Pons (tissue), 1 donor: ENCODE measurements at regions not wholly inside any gene's neighbourhood (a gene's known extent, or its start where the extent isn't known, plus 50 kb on each side); places are given as distances from the start of the nearest gene placed in this dataset.

Source experiments
- DNase-seq: peaks from one replicate; pipeline ENCODE4 v3.0.0-alpha.2; 2016; ENCODE audit warnings: low spot score

DNA sequence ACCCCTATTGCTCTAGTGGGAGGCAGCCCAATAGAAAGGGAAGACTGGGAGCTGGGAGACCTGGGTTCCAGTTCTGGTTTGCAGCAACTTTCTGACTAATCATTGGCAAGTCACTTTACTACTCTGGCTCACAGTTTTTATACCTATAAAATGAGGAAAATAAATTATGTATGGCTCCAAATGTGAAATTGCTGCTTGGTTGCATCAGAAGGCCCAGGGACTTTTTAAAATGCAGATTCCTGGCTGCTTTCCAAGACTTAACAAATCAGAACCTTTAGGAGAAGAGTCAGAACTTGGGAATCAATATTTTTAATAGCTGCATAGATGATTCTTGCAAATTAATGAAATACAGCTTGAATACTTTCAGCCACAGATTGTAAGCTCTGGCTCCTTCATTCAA, 943.9 kb downstream of the EPHA4 start:
- no peak for DNase-seq

DNA sequence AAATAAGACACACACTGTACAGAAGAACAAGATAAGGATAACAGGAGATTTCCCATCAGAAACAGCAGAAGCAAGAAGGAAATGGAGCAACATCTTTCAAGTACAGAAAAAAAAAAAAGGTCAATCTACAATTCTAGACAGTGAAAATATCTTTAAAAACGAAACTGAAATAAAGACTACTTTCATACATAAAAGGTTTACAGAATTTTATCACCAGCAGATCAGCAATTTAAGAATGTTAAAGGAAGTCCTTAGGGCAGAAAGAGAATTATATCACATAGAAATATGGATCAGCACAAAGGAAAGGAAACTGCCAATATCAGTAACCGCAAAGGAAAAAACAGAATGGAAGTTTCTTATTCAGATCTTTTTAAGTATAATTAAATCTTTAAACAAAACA, 931.0 kb downstream of the EPHA4 start:
- DNase-seq: no peak

- no peak for DNase-seq
These were observed 925.7 kb downstream of the EPHA4 start for GRCh38 chr2:220646424-220646823.

DNA sequence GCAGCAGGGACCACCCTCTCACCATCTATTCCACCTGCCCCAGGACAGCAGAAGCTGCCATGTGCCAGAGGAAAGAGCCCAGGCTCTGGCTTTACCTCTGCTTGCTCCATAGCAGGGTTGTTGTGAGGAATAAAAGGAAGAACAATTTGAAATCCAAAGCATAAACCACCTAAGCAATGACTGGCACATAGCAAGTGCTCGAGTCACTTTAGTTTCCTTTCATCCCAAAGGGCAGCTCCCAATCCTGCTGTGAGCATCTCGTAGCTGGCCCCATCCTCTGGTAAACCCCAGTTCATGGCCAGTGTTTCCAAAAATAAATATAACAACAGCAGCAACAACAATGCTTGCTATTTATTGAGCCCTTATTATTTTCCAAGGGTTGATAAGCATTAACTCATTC, 923.5 kb downstream of the EPHA4 start:
- DNase-seq: no peak

GRCh38 chr2:220653776-220654175, 918.3 kb downstream of the EPHA4 start:
- no peak for DNase-seq

DNA sequence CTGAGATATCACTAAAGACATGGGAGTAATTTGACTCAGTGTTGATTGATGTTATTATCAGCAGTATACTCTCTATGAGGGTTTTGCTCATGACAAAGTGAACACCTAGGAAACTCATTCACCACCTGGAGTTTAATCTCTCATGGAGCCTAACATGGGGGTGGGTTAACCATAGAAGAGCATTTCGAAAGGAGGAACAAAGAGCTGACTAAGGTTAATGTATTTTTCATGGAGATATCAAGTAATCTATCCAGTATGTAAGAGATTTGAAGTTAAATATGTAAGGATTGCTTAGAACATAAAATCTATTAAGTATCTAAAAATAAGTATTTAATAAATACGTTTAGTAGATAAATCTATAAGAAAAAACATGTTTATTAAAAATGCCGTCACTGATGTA, 917.8 kb downstream of the EPHA4 start:
- DNase-seq: no peak

GRCh38 chr2:220660277-220661145, 911.6 kb downstream of the EPHA4 start:
- DNase-seq: no peak

DNA sequence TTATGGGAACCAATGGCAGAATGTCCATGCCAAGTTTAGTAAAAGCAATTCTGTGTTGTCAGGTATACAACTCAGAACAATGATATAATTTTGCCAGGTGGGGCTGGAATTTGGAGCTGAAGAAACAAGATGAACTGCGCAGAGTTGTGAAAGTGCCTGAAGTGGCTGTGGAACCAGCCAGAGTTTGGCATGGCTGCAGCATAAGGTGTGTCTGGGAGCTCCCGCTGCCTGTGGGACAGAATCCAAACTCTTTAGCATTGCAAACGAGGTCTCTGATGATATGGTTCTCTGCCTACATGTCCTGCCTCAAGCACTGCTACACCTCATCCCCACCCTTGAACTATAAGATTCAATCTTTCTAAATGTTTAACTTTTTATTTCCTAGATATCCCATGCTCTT, 909.7 kb downstream of the EPHA4 start:
- DNase-seq: no peak

DNA sequence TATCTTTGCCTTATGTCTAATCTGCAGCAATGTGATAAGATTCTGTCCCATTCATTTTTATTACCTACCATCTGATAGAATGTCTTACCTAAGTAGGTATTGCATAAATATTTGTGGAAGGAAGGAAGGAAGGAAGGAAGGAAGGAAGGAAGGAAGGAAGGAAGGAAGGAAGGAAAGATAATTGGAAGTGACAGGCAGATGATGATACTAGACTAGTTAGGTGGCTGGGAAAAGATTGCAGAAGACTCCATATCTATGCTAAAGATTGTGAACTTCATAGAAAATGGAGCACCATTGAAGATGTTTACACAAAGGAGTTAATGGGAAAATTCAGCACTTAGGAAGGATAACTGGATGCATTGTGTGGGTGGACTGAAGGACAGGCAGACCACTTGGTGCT, 909.0 kb downstream of the EPHA4 start:
- DNase-seq: no peak

DNA sequence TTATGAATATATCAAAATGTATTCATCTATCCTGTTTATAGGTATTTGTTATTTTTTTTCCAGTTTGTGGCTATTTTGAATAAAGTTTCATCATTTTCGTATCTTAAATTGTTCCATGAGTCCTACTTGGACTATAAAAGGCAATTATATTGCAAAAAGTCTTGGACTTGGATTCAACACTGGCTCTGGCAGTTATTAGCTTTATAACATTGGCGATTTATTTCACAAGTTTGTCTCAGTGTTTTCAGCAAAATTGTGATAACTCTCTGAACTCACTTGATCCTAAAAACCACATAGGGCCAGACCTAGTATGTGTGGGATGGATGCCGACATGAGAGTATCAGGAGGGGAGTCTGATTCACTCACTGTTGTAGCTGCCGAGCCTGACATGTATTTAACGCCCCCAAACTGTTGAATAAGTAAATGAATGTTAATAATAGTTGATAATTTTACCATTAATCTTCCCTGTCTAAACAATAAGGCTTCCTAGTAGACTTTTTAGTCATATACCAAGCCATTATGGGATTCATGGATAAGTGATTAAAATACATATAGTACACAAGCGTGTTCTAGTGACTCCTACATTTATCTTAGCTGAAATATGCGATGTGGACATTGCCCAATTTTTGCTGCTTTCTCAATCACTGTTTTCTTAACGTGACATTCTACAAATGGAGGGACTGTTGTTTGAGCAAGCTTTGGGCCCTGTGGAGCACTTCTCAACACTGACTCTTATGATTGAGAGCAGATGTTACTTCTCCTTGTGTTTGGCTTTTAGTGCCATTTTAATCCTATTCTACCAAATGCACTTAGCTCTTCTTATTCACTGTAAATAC, 907.6 kb downstream of the EPHA4 start:
- DNase-seq: no peak

DNA sequence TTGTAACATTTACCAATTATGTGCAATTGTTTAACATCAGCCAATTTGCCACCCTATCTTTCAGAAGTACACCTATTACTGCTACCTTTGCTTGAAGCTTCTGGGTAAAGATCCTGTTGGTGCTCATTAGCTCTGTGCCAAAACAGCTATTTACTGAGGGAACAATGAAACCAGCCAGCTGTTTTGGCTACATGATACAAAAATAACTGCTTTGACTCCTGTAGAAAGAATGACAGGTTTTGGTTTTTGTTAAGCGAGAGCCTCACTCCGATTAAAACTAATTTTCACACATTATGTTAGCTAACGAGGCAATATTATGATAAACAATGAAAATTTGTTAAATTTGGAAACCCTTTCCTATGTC, 907.0 kb downstream of the EPHA4 start:
- DNase-seq: no peak

DNA sequence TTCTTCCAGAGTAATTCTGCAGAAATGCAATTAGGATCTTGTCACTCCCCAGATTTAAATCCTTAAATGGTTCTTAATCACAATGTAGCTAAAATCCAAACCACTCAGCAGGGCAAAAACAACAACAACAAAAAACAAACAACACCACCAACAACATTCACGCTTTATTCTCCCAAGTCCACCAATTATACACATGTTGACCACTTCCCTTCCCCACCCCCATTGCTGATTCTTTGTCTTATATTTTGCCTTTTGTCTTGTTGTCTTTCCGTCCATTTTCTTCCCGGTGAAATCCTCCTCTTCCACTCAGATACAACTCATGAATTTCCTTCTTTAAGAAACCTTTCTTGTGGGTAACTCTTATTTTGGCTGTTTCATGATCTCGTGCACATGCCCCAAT, 902.8 kb downstream of the EPHA4 start:
- no peak for DNase-seq

DNA sequence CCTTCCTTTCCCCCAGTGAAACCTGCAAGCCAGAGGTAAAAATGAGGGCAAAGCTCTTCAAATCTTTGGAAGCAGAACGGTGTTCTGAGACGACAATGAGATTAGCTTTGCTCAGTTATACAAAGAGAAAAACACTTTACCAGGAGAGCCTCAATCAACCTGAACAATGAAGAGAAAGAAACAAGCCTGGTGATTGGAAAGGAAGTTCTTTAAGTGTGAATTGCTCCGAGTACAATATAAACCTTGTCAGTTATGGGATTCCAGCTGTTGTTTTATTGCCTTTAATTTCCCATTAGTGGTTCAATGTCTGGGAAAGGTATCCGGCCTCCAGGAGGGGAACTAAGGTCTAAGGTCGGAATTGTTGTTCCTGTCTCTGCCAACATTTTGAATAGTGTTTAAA, 901.6 kb downstream of the EPHA4 start:
- no peak for DNase-seq

- DNase-seq: no peak
These were observed 898.8 kb downstream of the EPHA4 start for GRCh38 chr2:220673151-220673874.

- DNase-seq: no peak
These were observed 898.1 kb downstream of the EPHA4 start for GRCh38 chr2:220674033-220674432.

DNA sequence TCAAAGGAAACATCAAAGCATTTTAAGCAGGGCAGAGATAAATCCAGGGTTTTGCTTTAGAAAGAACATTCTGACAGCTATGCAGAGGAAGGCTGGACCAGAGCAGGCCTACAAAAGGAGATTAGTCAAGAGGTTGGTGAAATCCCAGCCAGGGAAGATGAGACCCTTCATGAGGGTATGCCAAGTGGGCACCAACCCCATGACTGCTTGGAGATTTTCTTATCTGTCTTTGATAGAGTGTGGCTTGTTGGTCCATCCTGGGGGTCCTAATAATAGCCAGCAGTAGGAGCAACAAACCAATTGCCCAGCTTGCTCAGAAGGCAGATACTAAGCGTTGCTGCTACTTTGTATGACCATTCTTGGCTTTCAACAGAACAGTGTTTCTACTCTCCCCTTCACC, 895.4 kb downstream of the EPHA4 start:
- DNase-seq: no peak

DNA sequence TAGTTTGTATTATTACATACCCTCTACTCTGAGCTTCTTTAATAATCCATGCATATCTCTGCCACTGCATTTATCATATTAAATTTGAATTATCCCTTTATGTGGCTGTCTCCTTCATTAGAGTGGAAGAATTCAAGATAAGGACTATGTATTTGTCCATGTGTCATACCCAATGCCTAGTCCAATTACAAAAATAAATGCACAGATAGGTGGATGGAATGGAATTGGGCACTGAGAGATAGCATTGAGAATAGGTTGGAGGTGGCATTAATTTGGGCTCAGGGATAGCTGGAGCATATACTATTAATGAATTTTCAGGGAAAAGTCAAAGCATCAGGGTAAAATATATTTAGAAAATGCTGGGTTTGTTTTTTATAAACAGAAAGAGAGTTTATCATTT, 893.2 kb downstream of the EPHA4 start:
- DNase-seq: no peak

DNA sequence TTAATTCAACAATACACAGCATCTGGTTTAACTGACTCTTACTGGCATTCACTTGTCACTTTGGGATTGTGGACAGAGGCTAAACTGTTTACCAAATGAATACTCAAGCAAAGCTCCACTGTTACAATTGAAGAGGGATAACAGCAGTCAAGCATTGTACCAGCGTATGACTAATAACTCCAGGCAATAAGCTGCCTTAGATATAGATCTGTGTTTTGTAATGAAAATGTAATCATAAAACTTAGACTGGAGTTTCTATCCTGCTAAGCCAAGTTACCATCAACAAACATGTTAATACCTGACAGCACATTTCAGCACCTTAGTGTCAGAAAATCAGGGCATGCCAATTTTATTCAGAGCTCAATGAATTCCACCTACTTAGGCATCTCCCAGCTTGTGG, 889.5 kb downstream of the EPHA4 start:
- DNase-seq: no peak

DNA sequence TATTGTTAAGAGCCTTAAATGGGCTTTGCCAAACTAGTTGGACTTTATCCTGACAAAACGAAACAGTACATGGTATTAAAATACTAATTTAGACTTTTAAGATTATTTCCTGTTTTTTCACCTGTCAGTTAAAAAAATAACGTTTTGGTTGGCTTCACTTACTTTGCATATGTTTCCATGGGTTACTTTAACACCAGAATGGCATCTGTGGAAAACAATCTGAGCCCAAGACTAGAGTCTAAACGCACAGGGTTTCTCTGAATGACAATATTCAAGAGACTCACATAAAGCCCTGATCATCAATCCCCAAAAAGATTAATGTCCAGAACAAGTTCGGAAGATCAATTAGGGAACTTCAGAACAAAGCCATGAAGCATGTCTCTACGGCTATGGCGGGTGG, 888.0 kb downstream of the EPHA4 start:
- no peak for DNase-seq

DNA sequence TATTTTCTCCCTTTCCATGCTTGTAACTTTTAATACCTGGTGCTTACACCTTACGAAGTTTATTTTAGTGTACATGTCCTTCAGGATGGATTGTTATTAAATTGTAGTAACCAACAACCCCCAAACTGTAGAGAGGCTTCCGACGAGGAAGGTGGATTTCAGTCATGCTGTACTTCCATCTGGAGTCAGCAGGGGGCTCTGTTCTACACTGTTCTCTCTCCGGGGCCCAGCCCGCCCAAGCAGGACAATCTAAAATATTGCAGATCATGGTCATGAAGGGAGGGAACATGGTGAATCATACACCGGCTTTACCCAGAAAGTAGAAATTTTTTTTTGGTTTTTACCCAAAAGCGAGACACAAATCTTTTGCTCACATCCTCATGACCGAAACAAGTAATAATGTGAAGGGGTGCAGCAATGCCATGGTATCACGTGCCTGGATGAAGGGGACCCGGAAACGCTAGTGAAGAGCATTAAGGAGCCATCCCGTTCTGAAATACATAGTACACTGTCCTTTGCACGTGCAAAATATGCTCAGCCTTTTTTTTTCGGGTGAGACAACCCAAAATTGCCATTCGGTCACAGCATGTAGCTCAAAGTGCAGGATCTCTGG, 884.8 kb downstream of the EPHA4 start:
- DNase-seq: peak; percentile 54

DNA sequence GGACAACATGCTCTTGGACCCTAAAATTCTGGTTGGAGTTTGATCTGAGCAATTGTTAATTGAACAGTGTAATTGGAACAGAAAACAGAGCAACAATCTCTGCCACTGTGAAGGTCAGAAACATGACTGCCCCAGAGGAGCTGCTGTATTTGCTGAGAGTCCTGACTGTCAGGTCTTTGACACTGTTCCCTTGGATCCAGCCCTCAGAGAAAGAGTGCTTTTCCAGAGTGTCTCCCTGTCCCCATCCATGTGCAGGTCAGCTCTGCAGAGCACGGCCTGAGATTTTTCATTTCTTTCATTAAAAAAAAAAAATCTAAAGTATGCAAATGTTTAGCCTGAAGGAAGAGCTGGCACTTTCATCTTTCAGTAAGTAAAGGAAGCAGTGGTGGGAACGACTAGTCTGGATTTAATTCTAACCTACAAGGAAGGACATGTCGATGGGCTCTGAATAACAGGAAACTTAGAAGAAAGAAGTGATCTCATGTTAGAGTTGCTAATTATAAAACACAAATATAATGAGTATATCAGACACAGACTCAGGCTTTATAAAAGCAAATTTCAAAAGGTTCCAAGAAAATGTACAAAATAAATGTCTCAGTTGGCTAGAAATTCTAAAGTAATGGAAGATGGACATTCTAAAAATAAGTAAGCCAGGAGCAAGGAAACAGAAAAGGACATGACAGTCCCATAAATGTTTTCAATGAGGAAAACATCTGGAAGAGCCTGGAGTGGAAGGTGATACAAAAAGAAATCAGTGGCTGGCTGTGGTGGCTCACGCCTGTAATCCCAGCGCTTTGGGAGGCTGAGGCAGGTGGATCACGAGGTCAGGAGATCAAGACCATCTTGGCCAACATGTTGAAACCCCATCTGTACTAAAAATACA, 876.5 kb downstream of the EPHA4 start:
- no peak for DNase-seq
